Mesodermal cell (in vitro differentiated cells): ENCODE measurements at regions not wholly inside any gene's neighbourhood (a gene's known extent, or its start where the extent isn't known, plus 50 kb on each side); places are given as distances from the start of the nearest gene placed in this dataset.

ENCODE experiments used
- H3K27ac ChIP-seq: 2 replicates; pipeline ENCODE4 v1.7.0; 2013; ENCODE audit warnings: mild to moderate bottlenecking, low read depth, low read length, moderate library complexity; ENCODE audit not compliant: severe bottlenecking
- H3K36me3 ChIP-seq: 2 replicates; pipeline ENCODE4 v1.7.1; 2013; ENCODE audit warnings: mild to moderate bottlenecking, low read length, moderate library complexity; ENCODE audit not compliant: control insufficient read depth, insufficient read depth
- H3K4me1 ChIP-seq: one replicate; pipeline ENCODE4 v1.7.1; 2013; ENCODE audit warnings: mild to moderate bottlenecking, low read length; ENCODE audit not compliant: insufficient read depth, control insufficient read depth, poor library complexity, severe bottlenecking
- H3K4me3 ChIP-seq: 2 replicates; pipeline ENCODE4 v1.7.0; 2013; ENCODE audit warnings: low read length, control low read depth, mild to moderate bottlenecking; ENCODE audit not compliant: insufficient read depth, poor library complexity, severe bottlenecking; ENCODE audit errors: extremely low read depth
- H3K9me3 ChIP-seq: 2 replicates; pipeline ENCODE4 v1.7.1; 2013; ENCODE audit warnings: mild to moderate bottlenecking, low read length, moderate library complexity; ENCODE audit not compliant: control insufficient read depth
- WGBS, 2 experiments: methylation state at CpG; one replicate each; pipeline ENCODE4 v1.1.5; 2013; ENCODE audit warnings: missing lambda C conversion rate in 2 of 2; ENCODE audit not compliant: insufficient coverage in 2 of 2; 5-methylcytosine and 5-hydroxymethylcytosine counted together

GRCh38 chr4:98771959-98772632, 113.7 kb upstream of the TSPAN5 start:
- whole genome bisulfite sequencing, 2 experiments: 85 to 100% methylated on average over 3 to 4 of the region's 5 CpGs
- no peaks in the 10 kb centered on the region for H3K36me3 ChIP-seq
- H3K4me1 ChIP-seq: peaks cover 6% of the 10 kb centered on the region
- no peak overlapping the region for H3K27ac ChIP-seq
- H3K4me3 ChIP-seq: no peak overlapping the region
- no peaks in the 10 kb centered on the region for H3K9me3 ChIP-seq

- Histone ChIP-seq H3K4me1 (no peaks in the 10 kb centered on the region), H3K27ac (no peak overlapping the region), H3K4me3 (no peak overlapping the region), H3K36me3 (no peaks in the 10 kb centered on the region), H3K9me3 (peaks cover 3% of the 10 kb centered on the region)
- no CpG with 5 or more reads among the region's 1 CpG for WGBS, 2 experiments
Observed at GRCh38 chr4:98765771-98766170, 107.4 kb upstream of the TSPAN5 start.

GRCh38 chr4:98758182-98758581, 99.8 kb upstream of the TSPAN5 start:
- Histone ChIP-seq H3K4me3 (no peak overlapping the region), H3K36me3 (no peaks in the 10 kb centered on the region), H3K27ac (no peak overlapping the region), H3K9me3 (no peaks in the 10 kb centered on the region), H3K4me1 (no peaks in the 10 kb centered on the region)
- 90% methylated on average over 1 of the region's 1 CpG; no CpG with 5 or more reads in 1 of the 2 experiments for WGBS, 2 experiments

GRCh38 chr4:98754736-98755135, 96.3 kb upstream of the TSPAN5 start:
- Histone ChIP-seq H3K9me3 (no peaks in the 10 kb centered on the region), H3K4me1 (no peaks in the 10 kb centered on the region), H3K4me3 (no peak overlapping the region), H3K27ac (no peak overlapping the region), H3K36me3 (no peaks in the 10 kb centered on the region)
- WGBS, 2 experiments: 89% methylated on average over 1 of the region's 1 CpG; no CpG with 5 or more reads in 1 of the 2 experiments

- Histone ChIP-seq H3K36me3 (no peaks in the 10 kb centered on the region), H3K27ac (no peak overlapping the region), H3K4me1 (peaks cover 5% of the 10 kb centered on the region), H3K9me3 (no peaks in the 10 kb centered on the region), H3K4me3 (no peak overlapping the region)
Observed at GRCh38 chr4:98749206-98749605, 90.8 kb upstream of the TSPAN5 start.

- no peaks in the 10 kb centered on the region for H3K9me3 ChIP-seq
- no peak overlapping the region for H3K4me3 ChIP-seq
- 90 to 92% methylated on average over 2 of the region's 2 CpGs for WGBS, 2 experiments
- peaks cover 5% of the 10 kb centered on the region for H3K4me1 ChIP-seq
- H3K36me3 ChIP-seq: no peaks in the 10 kb centered on the region
- H3K27ac ChIP-seq: no peak overlapping the region
Observed at GRCh38 chr4:98748609-98749008, 90.2 kb upstream of the TSPAN5 start.

GRCh38 chr4:98747393-98748091, 89.1 kb upstream of the TSPAN5 start:
- Histone ChIP-seq H3K9me3 (no peaks in the 10 kb centered on the region), H3K36me3 (no peaks in the 10 kb centered on the region), H3K4me3 (no peak overlapping the region), H3K27ac (peak overlapping the region; percentile 66), H3K4me1 (peaks cover 5% of the 10 kb centered on the region)
- 69 to 79% methylated on average over 6 to 7 of the region's 7 CpGs for WGBS, 2 experiments

GRCh38 chr4:98746936-98747335, 88.5 kb upstream of the TSPAN5 start:
- peaks cover 5% of the 10 kb centered on the region for H3K4me1 ChIP-seq
- H3K9me3 ChIP-seq: no peaks in the 10 kb centered on the region
- H3K36me3 ChIP-seq: no peaks in the 10 kb centered on the region
- H3K4me3 ChIP-seq: no peak overlapping the region
- peak overlapping the region; percentile 66 for H3K27ac ChIP-seq
- WGBS, 2 experiments: 86 to 87% methylated on average over 3 to 4 of the region's 4 CpGs

- Histone ChIP-seq H3K36me3 (no peaks in the 10 kb centered on the region), H3K4me1 (peaks cover 5% of the 10 kb centered on the region), H3K9me3 (no peaks in the 10 kb centered on the region), H3K4me3 (no peak overlapping the region), H3K27ac (no peak overlapping the region)
- no CpG with 5 or more reads among the region's 1 CpG for WGBS, 2 experiments
Observed at GRCh38 chr4:98746530-98746929, 88.1 kb upstream of the TSPAN5 start.

- no peak overlapping the region for H3K27ac ChIP-seq
- peaks cover 5% of the 10 kb centered on the region for H3K4me1 ChIP-seq
- no peaks in the 10 kb centered on the region for H3K36me3 ChIP-seq
- no peak overlapping the region for H3K4me3 ChIP-seq
- 92 to 100% methylated on average over 1 of the region's 3 CpGs for WGBS, 2 experiments
- H3K9me3 ChIP-seq: no peaks in the 10 kb centered on the region
Observed at GRCh38 chr4:98745366-98745765, 87.0 kb upstream of the TSPAN5 start.
